ENCODE measurements at regions not wholly inside any gene's neighbourhood (a gene's known extent, or its start where the extent isn't known, plus 50 kb on each side); places are given as distances from the start of the nearest gene placed in this dataset.

DNA sequence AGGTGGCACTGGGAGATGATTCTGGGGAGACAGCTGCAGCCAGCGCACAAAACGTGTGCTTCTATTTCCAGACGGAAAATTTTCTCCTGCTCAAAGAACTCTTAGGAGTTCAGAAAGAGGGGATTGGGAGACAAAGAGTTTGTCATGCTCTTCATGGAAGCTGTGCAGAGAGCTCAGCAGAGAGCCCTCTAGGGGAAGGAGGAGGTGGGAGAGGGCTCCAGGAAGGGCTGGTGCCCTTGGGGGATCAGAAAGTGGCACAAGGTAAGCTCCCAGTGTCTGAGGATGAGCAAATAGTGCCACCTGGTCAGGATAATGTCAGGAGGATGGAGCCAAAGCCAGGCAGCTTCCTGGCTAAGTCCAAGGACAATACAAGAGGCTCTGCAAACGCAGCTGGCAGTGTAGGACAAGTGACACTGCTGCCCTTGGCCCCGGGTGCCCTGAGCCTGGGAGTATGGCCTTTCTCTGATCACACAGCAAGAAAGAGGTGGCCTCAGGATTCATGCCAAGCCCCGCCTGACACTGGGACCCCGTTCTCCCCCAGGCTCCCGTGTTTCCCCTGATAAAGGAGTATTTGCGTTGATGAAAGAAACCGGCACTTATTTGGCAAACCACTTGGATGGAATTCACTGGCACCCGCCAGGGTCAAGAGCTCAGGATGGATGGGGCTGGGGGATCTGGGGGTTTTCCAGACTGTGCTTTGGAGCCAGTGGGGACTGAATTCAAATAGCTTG lies 254.0 kb downstream of the PTPRU start:
- TF ChIP-seq, protein P1, sequence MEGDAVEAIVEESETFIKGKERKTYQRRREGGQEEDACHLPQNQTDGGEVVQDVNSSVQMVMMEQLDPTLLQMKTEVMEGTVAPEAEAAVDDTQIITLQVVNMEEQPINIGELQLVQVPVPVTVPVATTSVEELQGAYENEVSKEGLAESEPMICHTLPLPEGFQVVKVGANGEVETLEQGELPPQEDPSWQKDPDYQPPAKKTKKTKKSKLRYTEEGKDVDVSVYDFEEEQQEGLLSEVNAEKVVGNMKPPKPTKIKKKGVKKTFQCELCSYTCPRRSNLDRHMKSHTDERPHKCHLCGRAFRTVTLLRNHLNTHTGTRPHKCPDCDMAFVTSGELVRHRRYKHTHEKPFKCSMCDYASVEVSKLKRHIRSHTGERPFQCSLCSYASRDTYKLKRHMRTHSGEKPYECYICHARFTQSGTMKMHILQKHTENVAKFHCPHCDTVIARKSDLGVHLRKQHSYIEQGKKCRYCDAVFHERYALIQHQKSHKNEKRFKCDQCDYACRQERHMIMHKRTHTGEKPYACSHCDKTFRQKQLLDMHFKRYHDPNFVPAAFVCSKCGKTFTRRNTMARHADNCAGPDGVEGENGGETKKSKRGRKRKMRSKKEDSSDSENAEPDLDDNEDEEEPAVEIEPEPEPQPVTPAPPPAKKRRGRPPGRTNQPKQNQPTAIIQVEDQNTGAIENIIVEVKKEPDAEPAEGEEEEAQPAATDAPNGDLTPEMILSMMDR (IDR thresholded peaks at IDR 0.05) = no peak
- no peak overlapping the region for H3K4me3 Mint-ChIP-seq
- H3K36me3 Mint-ChIP-seq (ENCODE audit: low read depth) = peaks cover 4% of the 10 kb centered on the region; the same call in 1 of the 2 replicates
- no peak overlapping the region for H3K27ac Mint-ChIP-seq
- no peaks in the 10 kb centered on the region for H3K4me1 Mint-ChIP-seq (ENCODE audit: low read depth)
- DNase-seq = no peak
- H3K9me3 Mint-ChIP-seq = peaks cover 7% of the 10 kb centered on the region
- H3K27me3 Mint-ChIP-seq (ENCODE audit: insufficient read depth) = peaks cover 2% of the 10 kb centered on the region

DNA sequence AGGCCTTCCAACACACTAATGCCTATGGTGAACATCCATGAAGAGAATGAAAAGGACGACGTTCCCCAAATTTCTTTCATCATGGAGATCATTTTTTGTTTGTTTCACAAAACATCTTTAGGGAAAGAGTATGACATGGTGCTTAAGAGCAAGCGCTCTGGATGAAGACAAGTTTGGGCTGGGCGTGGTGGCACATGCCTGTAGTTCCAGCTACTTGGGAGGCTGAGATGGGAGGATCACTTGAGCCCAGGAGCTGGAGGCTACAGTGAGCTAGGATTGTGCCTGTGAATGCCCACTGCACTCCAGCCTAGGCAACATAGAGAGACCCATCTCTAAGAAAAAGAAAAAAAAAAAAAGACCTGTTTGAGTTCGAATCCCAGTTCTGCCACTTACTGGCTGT lies 253.1 kb downstream of the PTPRU start:
- H3K9me3 Mint-ChIP-seq = peaks cover 15% of the 10 kb centered on the region
- H3K36me3 Mint-ChIP-seq (ENCODE audit: low read depth) = peaks cover 4% of the 10 kb centered on the region; the same call in 1 of the 2 replicates
- peaks cover 2% of the 10 kb centered on the region for H3K27me3 Mint-ChIP-seq (ENCODE audit: insufficient read depth)
- H3K27ac Mint-ChIP-seq = no peak overlapping the region
- no peak overlapping the region for H3K4me3 Mint-ChIP-seq
- no peak for DNase-seq
- H3K4me1 Mint-ChIP-seq (ENCODE audit: low read depth) = no peaks in the 10 kb centered on the region
- TF ChIP-seq, protein P1 (IDR thresholded peaks at IDR 0.05) = no peak

DNA sequence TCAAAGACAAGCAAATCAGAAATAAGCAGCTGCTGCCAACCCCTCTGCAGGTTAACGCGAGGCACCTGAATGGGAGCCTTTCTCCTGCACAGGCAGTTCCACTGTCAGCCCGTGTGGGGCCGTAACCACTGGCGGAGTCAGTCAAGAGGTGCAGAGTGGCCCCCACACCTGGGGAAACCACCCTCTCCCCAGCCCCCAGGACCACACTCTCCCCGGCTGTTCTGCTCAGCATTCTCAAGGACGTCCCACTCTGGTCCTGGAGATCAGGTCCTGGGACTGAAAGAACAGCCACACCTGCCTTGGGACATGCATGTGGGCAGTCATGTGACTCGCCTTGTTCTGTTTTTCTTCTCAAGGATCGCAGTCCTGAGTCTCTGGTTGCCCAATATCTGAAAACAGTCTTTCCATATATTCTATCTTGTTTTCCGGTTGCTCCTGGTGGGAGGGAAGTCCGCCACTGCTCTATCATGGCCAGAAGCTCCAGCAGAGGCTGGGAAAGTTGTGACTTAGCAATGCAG lies 252.5 kb downstream of the PTPRU start:
- Mint-ChIP-seq H3K4me3 (no peak overlapping the region), H3K4me1 (ENCODE audit: low read depth) (no peaks in the 10 kb centered on the region), H3K27me3 (ENCODE audit: insufficient read depth) (peaks cover 2% of the 10 kb centered on the region), H3K36me3 (ENCODE audit: low read depth) (peaks cover 4% of the 10 kb centered on the region; the same call in 1 of the 2 replicates), H3K27ac (no peak overlapping the region), H3K9me3 (peaks cover 21% of the 10 kb centered on the region)
- TF ChIP-seq, protein P1 (IDR thresholded peaks at IDR 0.05) = no peak
- DNase-seq = no peak

DNA sequence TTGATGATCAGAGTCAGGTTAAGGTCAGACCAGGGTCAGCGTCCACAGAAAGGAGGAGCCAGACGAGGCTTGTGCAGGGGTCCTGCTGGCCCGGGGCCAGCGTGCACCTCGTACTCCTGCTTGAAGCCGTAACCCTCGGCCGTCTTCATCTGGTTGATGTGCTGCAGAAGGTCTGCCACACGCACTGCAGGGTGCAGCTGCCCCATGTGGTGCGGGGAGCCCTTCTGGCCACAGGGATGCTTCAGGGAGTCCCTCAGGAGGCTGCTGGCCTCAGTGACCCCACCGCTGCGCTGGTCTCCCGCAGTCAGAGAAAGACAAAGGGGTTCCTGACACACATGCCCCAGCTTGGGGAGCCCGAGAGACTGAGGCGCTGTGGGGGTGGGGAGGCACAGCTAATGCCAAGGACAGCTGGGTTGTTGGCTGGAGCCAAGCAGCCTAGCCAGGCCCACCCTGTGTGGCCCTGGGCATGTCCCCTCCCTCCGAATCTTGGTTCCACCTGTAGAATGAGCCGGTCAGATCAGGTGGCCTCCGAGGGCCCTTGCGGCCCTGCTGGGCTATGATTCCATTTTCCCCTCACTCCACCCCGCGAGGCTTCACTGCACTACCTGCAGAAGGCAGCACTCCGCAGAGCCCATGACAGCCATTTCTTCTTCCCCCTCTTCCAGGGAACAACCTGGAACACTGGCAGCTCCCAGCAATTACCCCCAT lies 251.9 kb downstream of the PTPRU start:
- Mint-ChIP-seq H3K4me3 (no peak overlapping the region), H3K27ac (no peak overlapping the region), H3K27me3 (ENCODE audit: insufficient read depth) (peaks cover 2% of the 10 kb centered on the region), H3K36me3 (ENCODE audit: low read depth) (peaks cover 4% of the 10 kb centered on the region; the same call in 1 of the 2 replicates), H3K9me3 (peaks cover 26% of the 10 kb centered on the region), H3K4me1 (ENCODE audit: low read depth) (no peaks in the 10 kb centered on the region)
- TF ChIP-seq, protein P1 (IDR thresholded peaks at IDR 0.05) = no peak
- DNase-seq = no peak

DNA sequence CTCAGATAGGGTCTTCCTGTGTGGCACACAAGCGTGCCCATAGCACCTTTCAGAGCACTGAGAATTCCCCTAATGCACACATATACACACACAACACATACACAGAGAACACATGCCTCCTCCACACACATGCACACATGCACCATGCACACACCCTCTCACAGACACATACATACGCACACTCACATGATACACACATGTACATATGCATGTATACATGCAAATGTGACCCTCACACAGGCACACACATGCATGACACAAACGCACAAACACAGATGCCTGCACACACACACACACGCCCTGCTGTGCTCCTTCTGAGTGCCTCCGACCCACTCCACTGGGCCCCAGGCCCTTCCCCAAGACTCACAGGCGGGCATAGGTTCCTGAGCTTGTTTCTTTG lies 251.0 kb downstream of the PTPRU start:
- H3K36me3 Mint-ChIP-seq (ENCODE audit: low read depth) = peaks cover 4% of the 10 kb centered on the region; the same call in 1 of the 2 replicates
- TF ChIP-seq, protein P1 (IDR thresholded peaks at IDR 0.05) = no peak
- no peak overlapping the region for H3K4me3 Mint-ChIP-seq
- H3K4me1 Mint-ChIP-seq (ENCODE audit: low read depth) = no peaks in the 10 kb centered on the region
- H3K9me3 Mint-ChIP-seq = peaks cover 31% of the 10 kb centered on the region
- H3K27me3 Mint-ChIP-seq (ENCODE audit: insufficient read depth) = peaks cover 2% of the 10 kb centered on the region
- no peak overlapping the region for H3K27ac Mint-ChIP-seq
- DNase-seq = no peak

Data from HFFc6 (cell line).